NT2/D1 (cell line): ENCODE measurements at regions not wholly inside any gene's neighbourhood (a gene's known extent, or its start where the extent isn't known, plus 50 kb on each side); places are given as distances from the start of the nearest gene placed in this dataset.

ENCODE experiments used
- SUZ12 ChIP-seq: IDR thresholded peaks from 2 replicates; pipeline ENCODE4 v1.6.1; 2011; ENCODE audit not compliant: insufficient read length, insufficient read depth; ENCODE audit errors: extremely low read depth
- YY1 ChIP-seq: IDR thresholded peaks from 2 replicates; pipeline ENCODE4 v1.6.1; 2011; ENCODE audit not compliant: insufficient read length, insufficient read depth
- ZNF274 ChIP-seq: IDR thresholded peaks from 2 replicates; pipeline ENCODE4 v1.6.1; 2011; ENCODE audit warnings: mild to moderate bottlenecking, low read depth, low read length

DNA sequence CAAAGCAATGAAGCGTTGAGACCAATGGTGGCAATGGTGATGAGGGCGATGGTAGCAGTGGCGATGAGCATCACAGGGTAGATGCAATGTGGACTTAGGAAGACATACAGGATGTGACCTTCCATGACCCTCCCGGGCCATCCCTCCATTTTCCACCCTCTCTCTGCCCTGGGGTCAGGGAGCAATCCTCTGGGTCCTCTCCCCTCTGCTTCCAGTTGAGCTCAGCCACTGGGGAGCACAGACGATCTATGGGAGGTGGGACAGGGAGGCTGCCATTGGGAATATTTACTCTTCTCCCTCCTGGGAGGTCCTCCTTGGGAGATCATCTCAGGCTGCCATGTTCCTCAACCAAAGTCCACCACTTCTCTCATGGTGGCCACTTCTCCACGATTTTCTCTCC is 260.7 kb upstream of the FOXF1 start:
- TF ChIP-seq YY1 = no peak
- TF ChIP-seq SUZ12 = no peak
- no peak for TF ChIP-seq ZNF274
